HG03460 (cell line): ENCODE measurements at regions not wholly inside any gene's neighbourhood (a gene's known extent, or its start where the extent isn't known, plus 50 kb on each side); places are given as distances from the start of the nearest gene placed in this dataset.

Experiments
- ATAC-seq: cut with Tn5 transposase; IDR thresholded peaks from one replicate; pipeline ENCODE4 v1.9.1; 2021; ENCODE audit not compliant: unreplicated experiment

GRCh38 chr11:92524542-92524941 is 299.9 kb downstream of the FAT3 start:
- no peak for ATAC-seq

- no peak for ATAC-seq
These were observed 302.8 kb downstream of the FAT3 start for GRCh38 chr11:92527467-92527866.

- ATAC-seq = no peak
These were observed 303.4 kb downstream of the FAT3 start for GRCh38 chr11:92528001-92528400.

GRCh38 chr11:92531065-92531739 is 306.6 kb downstream of the FAT3 start:
- ATAC-seq = no peak

- no peak for ATAC-seq
These were observed 309.2 kb downstream of the FAT3 start for GRCh38 chr11:92533657-92534335.

- no peak for ATAC-seq
These were observed 312.3 kb downstream of the FAT3 start for GRCh38 chr11:92536883-92537282.

GRCh38 chr11:92540096-92540495 is 315.5 kb downstream of the FAT3 start:
- ATAC-seq = no peak

GRCh38 chr11:92545906-92546471 is 321.4 kb downstream of the FAT3 start:
- ATAC-seq = no peak

- no peak for ATAC-seq
These were observed 322.0 kb downstream of the FAT3 start for GRCh38 chr11:92546603-92547002.

- no peak for ATAC-seq
These were observed 325.8 kb downstream of the FAT3 start for GRCh38 chr11:92550411-92550810.

GRCh38 chr11:92550871-92551270 is 326.3 kb downstream of the FAT3 start:
- no peak for ATAC-seq

- no peak for ATAC-seq
These were observed 328.3 kb downstream of the FAT3 start for GRCh38 chr11:92552942-92553341.

GRCh38 chr11:92554688-92555087 is 330.1 kb downstream of the FAT3 start:
- ATAC-seq = no peak

- no peak for ATAC-seq
These were observed 331.8 kb downstream of the FAT3 start for GRCh38 chr11:92556431-92556830.

- no peak for ATAC-seq
These were observed 333.3 kb downstream of the FAT3 start for GRCh38 chr11:92557879-92558278.

- no peak for ATAC-seq
These were observed 333.7 kb downstream of the FAT3 start for GRCh38 chr11:92558323-92558722.

- no peak for ATAC-seq
These were observed 345.1 kb downstream of the FAT3 start for GRCh38 chr11:92569726-92570125.

GRCh38 chr11:92572559-92572958 is 347.9 kb downstream of the FAT3 start:
- ATAC-seq = no peak

GRCh38 chr11:92576315-92576714 is 351.7 kb downstream of the FAT3 start:
- no peak for ATAC-seq

- no peak for ATAC-seq
These were observed 356.3 kb downstream of the FAT3 start for GRCh38 chr11:92580908-92581307.

- no peak for ATAC-seq
These were observed 363.8 kb downstream of the FAT3 start for GRCh38 chr11:92588393-92588792.

GRCh38 chr11:92589512-92589911 is 364.9 kb downstream of the FAT3 start:
- ATAC-seq = no peak
